ENCODE measurements at regions not wholly inside any gene's neighbourhood (a gene's known extent, or its start where the extent isn't known, plus 50 kb on each side); places are given as distances from the start of the nearest gene placed in this dataset.

GRCh38 chr1:234934611-234935033 is 194.0 kb downstream of the TOMM20 start (continued):
- TF ChIP-seq ARHGAP35 (IDR thresholded peaks at IDR 0.05; ENCODE audit: partially characterized antibody), result no peak
- no peak for TF ChIP-seq NFXL1 (CRISPR knock-in tag; IDR thresholded peaks at IDR 0.05)
- no peak for TF ChIP-seq ZNF75A (CRISPR knock-in tag; IDR thresholded peaks at IDR 0.05)
- TF ChIP-seq ATF7 (IDR thresholded peaks at IDR 0.05), result no peak
- TF ChIP-seq ASH1L (IDR thresholded peaks at IDR 0.05; ENCODE audit: borderline replicate concordance, low read depth, partially characterized antibody), result no peak
- no peak for TF ChIP-seq MGA (IDR thresholded peaks at IDR 0.05)
- TF ChIP-seq CREB5 (CRISPR knock-in tag; IDR thresholded peaks at IDR 0.05), result no peak
- TF ChIP-seq BRD4 (IDR thresholded peaks at IDR 0.05), result no peak
- no peak for TF ChIP-seq CREB3 (tag; conservative IDR thresholded peaks at IDR 0.05; ENCODE audit: low read depth)
- peak; percentile 50 for TF ChIP-seq CEBPB (tag; IDR thresholded peaks at IDR 0.05)
- TF ChIP-seq ELK3 (CRISPR knock-in tag; IDR thresholded peaks at IDR 0.05), result no peak
- TF ChIP-seq BACH1 (tag; IDR thresholded peaks at IDR 0.05), result no peak
- TF ChIP-seq ETV6 (IDR thresholded peaks at IDR 0.05; ENCODE audit: borderline replicate concordance in 1 of 2, low read depth in 2 of 2, low read length in 1 of 2), result no peak
- no peak for TF ChIP-seq ETV6 (CRISPR knock-in tag; IDR thresholded peaks at IDR 0.05; ENCODE audit: borderline replicate concordance)
- no peak for TF ChIP-seq ZNF146 (CRISPR knock-in tag; IDR thresholded peaks at IDR 0.05; ENCODE audit: unreplicated experiment)

Measured in K562 (cell line).